UCSD-AML1 (cell line): ENCODE measurements at regions not wholly inside any gene's neighbourhood (a gene's known extent, or its start where the extent isn't known, plus 50 kb on each side); places are given as distances from the start of the nearest gene placed in this dataset.

Experiments
- DNase-seq: peaks from one replicate; lab custom pipeline; 2025; ENCODE audit not compliant: unreplicated experiment; lab: John Stamatoyannopoulos, UW

DNA sequence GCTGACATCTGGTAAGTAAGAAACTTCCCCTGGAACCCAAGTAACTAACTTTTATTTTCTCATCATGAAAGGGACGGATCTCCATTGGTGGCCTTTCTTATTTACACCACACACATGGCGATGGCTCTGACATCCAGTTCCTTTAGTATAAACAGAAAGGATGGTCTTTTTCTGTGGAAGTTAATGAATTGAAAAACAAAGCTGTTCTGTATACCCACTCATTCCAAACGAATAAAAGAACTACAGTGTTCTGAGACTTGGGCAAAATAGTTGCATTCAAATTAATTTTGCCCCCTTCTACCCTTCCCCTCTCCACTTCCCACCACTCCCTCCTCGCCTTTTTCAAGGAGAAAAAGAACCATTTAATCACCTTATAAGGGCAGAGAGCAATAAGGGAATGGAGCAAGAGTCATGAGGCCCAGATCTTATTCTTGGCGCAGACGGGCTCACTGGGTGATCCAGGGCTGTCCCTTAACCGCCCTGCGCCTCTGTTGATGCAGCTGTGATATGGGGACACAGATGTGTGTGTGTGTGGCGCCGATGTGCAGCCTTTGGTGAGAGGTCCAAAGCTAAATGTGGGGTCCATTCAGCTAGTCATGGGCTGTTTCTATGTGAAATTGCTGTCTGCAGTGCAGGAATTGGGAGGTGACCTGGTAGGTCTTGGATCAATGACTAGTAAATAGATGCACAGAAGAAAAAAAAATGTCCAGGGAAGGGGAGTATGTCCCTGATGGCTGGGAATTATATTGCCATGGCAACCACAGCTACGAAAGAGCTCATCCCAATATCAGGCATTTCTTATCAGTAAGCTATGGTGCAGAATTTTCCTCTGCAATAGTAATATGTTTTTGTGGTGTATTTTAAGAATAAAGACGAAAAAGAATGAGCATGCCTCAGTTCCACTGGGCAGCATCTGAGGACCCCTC is 141.5 kb upstream of the ERCC6L2 start:
- no peak for DNase-seq

DNA sequence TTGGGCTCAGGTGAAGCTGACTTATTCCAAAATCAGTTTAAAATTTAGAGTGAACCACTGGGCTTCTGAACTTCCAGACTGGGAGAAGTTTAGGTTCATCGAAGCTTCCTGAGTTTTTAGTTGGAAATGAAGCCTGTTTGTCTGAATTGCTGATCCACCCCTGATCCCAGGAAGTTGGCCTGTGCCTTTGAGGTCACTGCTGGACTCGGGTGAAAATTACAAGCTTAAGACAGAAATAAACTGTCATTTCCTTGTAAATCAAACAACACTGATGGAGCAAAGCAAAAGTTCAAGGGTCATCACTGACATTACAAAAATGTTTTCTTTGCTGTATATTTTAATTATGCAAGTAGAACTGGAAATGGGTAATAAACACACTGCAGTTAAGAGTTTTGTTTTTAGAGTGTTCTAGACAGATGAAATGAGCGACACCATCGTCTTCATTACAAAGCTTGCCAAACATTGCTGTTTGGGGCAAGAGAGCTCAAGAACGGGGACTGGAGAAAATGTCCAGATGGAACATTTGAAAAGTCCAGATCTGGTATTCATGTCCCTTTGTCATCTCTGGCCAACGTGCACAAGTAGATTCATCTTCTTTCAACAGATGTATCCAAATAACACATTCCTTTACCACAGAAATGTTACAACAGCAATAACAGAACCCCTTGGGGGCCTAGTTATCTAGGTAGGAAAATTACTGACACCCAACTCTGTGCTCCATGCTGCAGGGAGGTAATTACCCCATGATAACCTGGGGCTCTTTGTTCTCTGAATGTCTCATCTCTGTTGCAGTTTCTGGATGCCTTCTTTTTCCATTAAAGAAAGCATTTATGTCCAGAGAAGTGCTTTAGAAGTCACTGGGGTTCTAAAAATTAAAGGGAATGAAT is 142.4 kb upstream of the ERCC6L2 start:
- no peak for DNase-seq

DNA sequence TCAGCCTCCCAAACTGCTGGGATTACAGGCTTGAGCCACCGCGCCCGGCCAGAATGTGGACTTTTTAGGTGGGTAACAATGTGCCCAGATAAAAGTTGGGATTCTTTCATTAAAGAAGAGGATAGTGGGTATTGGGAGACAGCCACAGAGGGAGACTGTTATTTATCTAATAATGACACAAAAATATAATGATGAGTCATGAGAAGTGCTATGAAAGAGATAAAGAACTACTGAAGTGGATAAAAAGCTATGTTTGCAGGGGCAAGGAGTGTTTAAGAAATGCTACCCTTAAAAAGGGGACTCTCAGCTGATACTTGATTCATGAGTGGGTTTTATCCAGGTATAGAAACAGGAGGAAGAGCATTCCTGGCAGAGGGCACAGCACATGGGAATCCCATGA is 143.6 kb upstream of the ERCC6L2 start:
- DNase-seq: no peak

DNA sequence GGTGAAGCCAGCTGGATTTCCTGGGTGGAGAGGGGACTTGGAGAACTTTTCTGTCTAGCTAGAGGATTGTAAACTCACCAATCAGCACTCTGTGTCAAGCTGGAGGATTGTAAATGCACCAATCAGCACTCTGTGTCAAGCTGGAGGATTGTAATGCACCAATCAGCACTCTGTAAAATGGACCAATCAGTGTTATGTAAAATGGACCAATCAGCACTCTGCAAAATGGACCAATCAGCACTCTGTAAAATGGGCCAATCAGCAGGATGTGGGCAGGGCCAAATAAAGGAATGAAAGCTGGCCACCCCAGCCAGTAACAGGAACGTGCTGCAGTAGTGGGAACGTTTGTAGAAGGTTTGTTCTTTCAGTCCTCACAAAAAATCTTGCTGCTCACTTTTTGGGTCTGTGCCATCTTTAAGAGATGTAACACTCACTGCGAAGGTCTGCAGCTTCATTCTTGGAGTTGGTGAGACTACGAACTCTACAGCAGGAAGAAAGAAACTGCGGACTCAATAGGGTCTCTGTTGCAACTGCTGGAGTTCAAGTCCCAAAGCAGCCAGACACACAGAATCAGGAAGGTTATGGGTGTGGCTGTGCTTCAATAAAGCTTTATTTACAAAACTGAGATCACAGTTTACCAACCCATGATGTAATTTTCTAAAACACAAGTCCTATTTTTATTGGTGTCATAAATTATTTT is 145.7 kb upstream of the ERCC6L2 start:
- DNase-seq: no peak

DNA sequence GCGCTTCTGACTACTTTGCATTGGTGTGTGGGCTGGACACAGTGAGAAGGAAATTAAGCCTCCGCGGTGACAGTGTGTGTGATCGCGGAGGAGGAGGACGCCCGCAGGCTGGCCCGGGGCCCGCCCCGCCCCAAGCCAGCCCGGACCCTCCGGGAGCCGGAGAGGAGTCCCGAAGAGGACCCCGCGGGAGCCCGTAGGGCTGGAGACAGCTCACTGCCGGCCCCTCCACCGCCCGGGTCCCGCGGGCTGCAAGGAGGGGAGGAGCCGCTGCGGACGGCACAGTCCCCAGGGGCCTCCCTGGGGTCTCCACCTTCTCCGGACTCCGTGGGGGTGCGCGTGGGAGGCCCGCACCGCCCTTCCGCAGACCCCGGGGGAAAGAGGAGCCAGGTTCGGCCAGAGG is 146.4 kb upstream of the ERCC6L2 start:
- DNase-seq: no peak

DNA sequence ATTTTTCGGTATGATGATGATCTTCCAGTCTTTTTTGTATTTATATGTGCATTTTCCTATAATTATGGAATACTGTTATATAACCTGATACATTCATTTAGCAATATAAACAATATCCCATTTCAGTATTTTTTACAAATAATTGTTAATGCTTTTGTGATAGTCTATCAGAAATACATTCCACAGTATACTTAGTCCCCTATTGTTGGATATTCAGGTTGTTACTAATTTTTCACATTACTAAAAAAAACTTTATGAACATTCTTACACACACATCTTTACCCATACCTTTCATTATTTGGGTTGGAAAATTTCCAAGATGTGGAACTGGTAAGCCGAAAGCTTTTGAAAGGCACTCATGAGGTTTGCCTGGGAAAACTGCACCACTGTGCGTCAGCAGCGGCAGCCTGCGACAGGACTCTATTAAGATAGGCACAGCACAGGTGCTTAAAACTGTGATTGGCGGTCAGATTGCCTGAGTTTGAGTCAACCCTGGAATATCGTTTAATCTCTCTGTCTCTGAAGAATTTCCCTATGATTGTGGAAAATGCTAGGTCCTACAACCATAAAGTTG is 147.5 kb upstream of the ERCC6L2 start:
- DNase-seq: no peak

DNA sequence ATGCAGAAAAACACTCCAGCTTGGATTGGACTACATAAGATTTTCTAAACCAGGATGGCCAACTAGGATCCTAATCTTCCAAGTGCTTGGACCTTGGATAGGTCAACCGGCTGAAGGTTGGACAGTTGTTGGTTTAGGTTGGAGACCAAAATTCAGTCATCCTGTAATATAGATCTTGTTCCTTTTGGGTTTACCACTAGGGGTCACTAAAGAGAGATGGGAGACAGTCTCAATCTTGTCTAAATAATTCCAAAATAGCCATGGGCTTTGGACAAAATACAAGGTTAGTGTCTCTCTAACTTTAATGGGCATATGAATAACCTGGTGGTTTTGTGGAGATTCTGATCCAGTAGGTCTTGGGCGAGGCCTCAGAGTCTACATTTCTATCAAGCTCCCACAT is 148.7 kb upstream of the ERCC6L2 start:
- DNase-seq: no peak

DNA sequence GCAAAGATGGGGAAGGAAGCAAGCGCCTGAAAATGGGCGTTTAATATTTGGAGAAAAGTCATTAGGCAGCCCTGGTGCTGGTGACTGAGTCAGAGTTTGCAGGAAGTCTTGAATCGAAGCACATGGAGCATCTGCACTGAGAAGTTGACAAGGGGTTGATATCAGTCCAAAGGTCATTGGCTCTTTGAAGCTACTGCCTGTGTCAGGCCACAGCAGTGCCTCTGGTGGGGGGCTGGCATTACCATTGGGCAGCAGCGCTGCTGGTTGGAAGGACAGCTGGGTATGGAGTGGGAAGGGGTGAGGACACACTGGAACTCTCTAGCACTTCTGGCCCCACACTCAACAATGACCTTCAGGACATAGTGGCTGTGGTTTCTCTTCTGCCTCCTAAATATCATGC is 150.4 kb upstream of the ERCC6L2 start:
- DNase-seq: no peak

DNA sequence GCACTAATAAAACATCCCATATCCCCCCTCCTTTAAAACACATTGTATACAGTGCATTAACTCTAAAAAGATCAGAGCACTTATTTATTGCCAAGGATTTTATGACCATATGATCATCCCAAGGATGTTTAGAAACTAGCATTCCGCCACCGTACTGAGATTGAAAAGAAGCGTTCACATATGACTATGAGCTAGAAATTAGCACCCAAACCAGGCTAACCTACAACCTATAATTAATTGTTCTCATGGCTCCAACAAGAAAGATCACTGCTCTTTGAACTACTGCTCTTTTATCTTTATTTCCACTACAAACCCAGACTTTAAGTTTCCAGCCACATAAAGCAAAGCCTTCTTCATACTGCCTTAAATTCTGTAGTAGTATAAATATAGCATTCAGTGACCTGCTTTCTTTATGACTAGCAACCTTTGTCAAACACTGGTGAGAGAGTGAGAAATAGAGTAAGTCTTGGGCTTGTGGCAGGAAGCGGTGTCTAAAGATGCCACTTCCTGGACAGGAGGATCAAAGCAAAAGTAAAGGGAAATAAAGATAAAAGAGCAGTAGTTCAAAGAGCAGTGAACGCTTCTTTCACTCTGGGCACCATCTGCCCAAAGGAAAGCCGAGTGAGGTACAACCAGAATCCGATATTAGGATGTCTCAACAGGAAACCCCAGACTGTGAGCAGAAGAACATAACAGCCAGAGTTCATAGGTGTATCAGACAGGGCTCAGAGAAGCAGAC is 151.1 kb upstream of the ERCC6L2 start:
- DNase-seq: no peak

DNA sequence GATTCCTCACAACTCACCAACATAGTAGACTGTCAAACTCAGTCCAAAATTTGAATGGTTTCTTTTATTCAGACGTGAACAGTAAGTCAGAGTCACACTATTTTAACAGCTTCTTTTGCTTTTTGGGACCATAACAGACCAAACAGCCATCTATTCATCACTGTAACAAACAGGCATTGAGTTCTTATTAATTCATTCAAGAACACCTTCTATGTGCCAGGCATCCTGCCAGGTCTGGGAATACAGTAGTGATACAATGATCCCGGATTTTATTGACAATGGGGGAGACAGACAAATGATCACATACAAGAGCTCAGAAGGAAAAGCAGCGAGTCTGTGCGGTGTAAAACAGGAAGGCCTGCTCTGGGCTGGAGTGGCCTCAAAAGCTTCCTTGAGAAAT is 153.3 kb upstream of the ERCC6L2 start:
- DNase-seq: no peak

DNA sequence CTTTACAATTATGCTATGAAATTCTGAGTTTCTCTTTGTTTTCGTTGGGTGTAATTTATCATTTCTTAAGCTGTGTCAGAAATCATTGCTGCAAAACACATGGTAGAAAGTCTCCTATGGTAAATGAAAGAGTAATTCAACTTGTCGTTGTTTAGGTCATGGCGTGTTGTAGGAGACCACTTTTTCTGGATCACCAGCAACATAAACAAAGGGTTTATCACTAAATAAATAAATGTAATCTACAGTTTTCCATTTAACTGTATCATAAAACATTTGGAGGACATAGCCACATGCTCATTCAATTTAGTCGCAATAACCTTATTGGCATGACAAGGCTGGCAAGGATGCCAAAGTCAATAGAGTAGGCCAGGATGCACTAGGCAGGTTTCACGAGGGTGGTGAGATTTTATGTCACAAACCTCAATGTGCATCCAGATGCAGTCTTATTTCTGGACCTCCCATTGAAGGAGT is 154.4 kb upstream of the ERCC6L2 start:
- no peak for DNase-seq

DNA sequence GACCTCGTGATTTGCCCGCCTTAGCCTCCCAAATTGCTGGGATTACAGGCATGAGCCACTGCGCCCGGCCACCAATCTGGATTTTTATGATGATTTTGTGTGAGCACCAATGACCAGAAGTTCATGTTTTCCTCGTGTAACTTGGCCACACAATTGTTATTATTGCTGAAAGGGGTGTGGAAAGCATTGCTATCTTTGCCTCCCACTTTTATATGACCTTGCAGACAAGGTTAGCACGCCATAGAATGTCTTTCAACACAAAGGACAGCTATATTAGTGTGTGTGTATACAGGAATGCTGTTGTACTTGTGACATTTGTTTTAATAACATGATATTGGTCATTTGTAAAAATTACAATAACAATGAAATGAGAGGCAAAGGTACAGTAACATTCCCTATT is 155.0 kb upstream of the ERCC6L2 start:
- DNase-seq: no peak

DNA sequence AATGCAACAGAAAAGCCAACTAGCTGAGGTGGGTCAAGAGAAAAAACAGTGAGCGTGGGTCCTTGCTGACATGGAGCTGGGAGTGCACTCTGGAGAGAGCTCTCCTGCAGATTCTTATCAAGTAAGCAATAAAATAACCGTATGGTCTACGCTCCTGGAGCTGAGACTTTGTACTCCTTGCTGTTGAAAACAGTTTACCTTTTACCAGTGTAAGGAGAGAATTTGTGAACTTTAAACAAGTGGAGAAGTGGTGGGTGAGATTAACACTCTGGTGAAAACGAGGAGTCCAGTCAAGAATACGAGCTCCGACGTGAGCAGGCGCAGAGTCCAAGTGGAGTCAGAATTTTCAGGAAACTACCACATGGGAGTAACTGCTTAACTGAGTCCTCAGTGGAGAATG is 156.1 kb upstream of the ERCC6L2 start:
- DNase-seq: no peak

DNA sequence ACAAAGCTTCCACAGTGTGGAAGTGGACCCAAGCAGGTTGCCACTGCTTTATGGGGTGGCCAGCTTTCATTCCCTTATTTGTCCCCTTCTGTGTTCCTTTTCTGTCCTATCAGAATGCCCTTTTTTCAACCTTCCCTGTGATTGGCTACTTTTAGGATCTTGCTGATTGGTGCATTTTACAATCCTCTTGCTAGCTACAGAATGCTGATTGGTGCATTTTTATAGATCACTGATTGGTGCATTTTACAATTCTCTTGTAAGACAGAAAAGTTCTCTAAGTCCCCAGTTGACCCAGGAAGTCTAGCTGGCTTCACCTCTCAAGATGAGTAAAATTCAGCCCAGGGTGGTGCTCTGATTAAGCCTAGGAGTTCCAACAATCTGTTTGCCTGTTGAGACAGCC is 157.2 kb upstream of the ERCC6L2 start:
- no peak for DNase-seq

DNA sequence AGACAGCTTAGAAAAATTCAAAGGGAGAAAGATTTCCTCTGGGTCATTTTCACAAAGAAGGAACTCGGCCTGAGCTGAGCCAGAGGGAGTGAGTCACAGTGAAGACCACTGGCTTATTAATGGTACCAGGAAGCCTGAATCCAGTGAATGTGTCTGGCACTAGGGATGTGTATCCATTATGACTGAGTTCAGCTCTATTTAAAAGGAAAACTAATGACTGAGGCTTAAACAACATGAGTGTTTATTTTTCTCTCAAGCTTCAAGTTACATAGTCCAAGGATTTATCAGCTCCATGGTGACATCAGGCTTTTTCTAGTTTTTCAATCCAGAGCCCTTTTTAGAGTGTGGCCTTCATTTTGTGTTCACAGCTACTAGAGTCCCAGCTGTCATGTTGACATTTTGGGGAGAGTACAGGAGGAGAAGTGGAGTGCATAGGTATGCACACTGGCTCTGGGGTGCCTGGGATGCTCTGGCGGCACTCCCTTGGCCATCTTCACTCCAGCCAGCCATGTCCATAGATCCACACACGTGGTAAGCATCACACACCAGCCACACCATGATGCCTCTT is 159.5 kb upstream of the ERCC6L2 start:
- no peak for DNase-seq

DNA sequence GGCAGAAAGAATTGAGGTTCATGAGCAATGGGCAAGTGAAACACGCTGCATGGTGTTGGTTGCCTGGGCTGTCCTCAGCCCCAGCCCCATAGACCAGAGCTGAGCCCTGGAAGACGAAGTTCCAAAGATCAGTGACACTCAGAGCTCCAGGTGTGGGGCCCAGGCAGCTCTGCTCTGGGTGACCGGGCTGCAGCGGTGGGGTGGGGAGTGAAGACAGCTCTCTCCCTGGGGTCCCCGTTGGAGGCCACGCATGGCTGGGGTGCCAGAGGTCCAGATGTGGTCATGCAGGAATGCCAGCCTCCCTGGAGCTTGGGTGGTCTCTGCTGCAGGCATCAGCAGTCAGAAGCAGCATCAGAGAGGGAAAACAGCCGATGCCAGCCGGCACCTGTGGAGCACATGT is 165.0 kb upstream of the ERCC6L2 start:
- no peak for DNase-seq

DNA sequence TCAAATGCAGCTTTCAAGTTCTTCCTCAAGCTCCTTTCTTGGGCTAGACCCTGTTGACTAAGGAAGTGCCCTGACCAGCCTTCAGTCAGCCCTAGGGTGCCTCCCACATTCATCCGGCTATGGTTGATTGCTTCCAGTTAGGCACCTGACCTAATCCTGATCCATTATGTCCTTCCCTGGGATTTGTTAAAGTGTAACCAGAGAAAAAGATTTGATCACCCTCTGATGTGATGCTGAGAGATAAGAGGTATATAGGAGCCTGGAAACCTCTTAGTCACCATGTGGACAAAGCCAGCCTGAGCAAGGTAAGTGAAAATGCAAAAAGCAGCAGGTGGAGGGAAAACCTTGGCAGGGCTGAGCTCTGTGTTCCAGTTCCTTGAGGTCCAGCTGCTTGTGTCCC is 178.8 kb upstream of the ERCC6L2 start:
- no peak for DNase-seq

DNA sequence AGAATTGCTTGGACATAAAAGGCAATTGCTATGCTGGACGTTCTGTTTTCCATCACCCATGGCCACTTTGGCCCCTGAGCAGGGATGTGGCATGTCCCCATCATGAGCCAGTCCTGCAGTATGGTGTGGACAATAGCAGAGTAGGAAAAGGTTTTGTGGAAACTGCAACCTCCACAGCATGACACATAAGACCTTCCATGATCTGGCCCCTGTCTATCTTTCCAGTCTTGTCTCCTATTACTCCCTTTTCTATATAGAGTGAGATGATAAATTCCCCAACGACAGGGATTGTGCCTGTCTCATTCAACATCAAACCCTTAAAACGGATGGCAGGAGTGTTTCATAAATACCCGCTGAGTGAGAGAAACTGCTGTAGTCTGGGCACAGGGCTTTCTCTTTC is 174.7 kb upstream of the PTCH1 start:
- no peak for DNase-seq

DNA sequence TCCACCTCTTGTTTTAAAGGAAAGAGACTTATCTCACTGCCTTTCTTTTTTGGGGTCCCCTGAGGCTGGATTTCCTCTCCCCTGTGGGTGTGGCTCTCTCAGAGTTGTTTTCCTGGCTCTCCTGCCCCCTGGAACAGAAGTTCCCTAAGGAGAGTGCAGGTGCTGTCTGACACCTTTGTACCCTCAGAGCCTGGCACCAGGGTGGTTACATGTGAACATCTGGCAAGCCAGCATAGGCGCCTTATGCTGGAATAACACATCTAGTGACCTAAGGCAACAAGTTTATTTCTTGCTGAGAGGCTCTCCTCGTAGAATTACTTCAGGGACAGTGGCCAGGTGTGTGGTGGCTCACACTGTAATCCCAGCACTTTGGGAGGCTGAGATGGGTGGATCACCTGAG is 172.9 kb upstream of the PTCH1 start:
- DNase-seq: no peak

DNA sequence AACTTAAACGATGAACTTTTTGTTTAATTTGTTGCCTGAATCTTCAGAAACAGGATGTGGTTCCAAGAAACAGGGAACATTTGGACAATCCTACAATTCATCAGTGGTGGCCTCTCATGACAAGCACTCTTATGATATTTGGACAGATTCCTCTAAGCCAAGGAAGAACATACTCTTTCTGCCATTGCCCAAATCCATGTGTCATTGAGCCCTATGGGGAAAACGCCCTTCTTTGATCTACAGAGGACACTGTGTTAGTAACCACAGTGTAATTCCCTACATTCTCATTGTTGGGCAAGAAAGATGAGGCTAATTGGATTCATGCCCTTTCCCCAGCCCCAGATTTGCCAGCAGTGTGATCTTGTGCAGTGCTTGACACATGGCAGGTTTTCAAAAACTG is 167.7 kb upstream of the PTCH1 start:
- no peak for DNase-seq
